GM12878 (cell line): ENCODE measurements at regions not wholly inside any gene's neighbourhood (a gene's known extent, or its start where the extent isn't known, plus 50 kb on each side); places are given as distances from the start of the nearest gene placed in this dataset.

ENCODE experiments used
- ATAC-seq: fragments of 200-7000 bp; cut with Tn5 transposase; 3 replicates; pipeline ENCODE4 v1.9.1; 2020; ENCODE audit warnings: mild to moderate bottlenecking, moderate library complexity
- BruUV-seq: library from RNA; stranded (reverse); fragments of 400-500 nt; replicated peaks from 2 replicates; lab custom pipeline; 2021; lab: Mats Ljungman, UMichigan
- CTCF ChIA-PET: fragments of 300-600 bp; sonication (Branson Sonifier 250); formaldehyde crosslinking; extraction: SDS; loops from one replicate; lab custom pipeline; 2021; ENCODE audit warnings: inconsistent platforms; lab: Yijun Ruan, JAX
- POLR2A ChIA-PET: fragments of 350-600 bp; formaldehyde crosslinking; extraction: SDS; loops from one replicate; lab custom pipeline; 2021; ENCODE audit warnings: inconsistent platforms; lab: Charles Lee
- RAD21 ChIA-PET: fragments of 300-600 bp; sonication (Branson Sonifier 250); formaldehyde crosslinking; loops from one replicate; lab custom pipeline; 2023; ENCODE audit warnings: antibody characterized with exemption; ENCODE audit not compliant: unreplicated experiment; lab: Charles Lee
- SMC1A ChIA-PET: fragments of 300-600 bp; sonication (Branson Sonifier 250); formaldehyde crosslinking; loops from one replicate; lab custom pipeline; 2023; ENCODE audit not compliant: unreplicated experiment, uncharacterized antibody; lab: Charles Lee
- DNase-seq: peaks from one replicate; pipeline ENCODE4 v3.0.0-alpha.2; 2011; ENCODE audit warnings: low read depth, low spot score
- FAIRE-seq: peaks from 3 replicates; lab custom pipeline; 2011; peaks lifted over from hg19 to GRCh38; lab: Jason Lieb, UNC
- H2AFZ ChIP-seq: 2 replicates; pipeline ENCODE4 v1.6.0; 2011; ENCODE audit warnings: low read depth, low read length, control low read depth; ENCODE audit not compliant: control insufficient read depth
- H3K27ac ChIP-seq: 2 replicates; pipeline ENCODE4 v1.5.1; 2011; ENCODE audit warnings: control low read depth; ENCODE audit not compliant: control insufficient read depth, insufficient read depth
- H3K27me3 ChIP-seq, 2 experiments: replicated peaks in 1 of 2; 2 replicates each; pipeline versions ENCODE4 v1.6.0 to v1.6.1; 2011; ENCODE audit warnings: low read length in 1 of 2; ENCODE audit not compliant: control insufficient read depth in 2 of 2, insufficient read depth in 2 of 2
- H3K36me3 ChIP-seq, 2 experiments: 2 replicates each; pipeline ENCODE4 v1.5.1; 2011; ENCODE audit warnings: low read length in 1 of 2; ENCODE audit not compliant: control insufficient read depth in 2 of 2, insufficient read depth in 2 of 2
- H3K4me1 ChIP-seq: 2 replicates; pipeline ENCODE4 v1.6.1; 2011; ENCODE audit warnings: mild to moderate bottlenecking, low read length, moderate library complexity, mixed read lengths; ENCODE audit not compliant: control insufficient read depth, insufficient read depth
- H3K4me2 ChIP-seq: 2 replicates; pipeline ENCODE4 v1.6.0; 2011; ENCODE audit warnings: control low read depth; ENCODE audit not compliant: control insufficient read depth, insufficient read depth
- H3K4me3 ChIP-seq: fragments of 200-600 bp; sonication (generic); 2 replicates; pipeline ENCODE4 v1.5.1; 2016
- H3K79me2 ChIP-seq: 2 replicates; pipeline ENCODE4 v1.6.0; 2011; ENCODE audit warnings: low read length; ENCODE audit not compliant: control insufficient read depth, insufficient read depth
- H3K9ac ChIP-seq: 2 replicates; pipeline ENCODE4 v1.8.0; 2011; ENCODE audit warnings: low read length, control low read depth, mixed read lengths; ENCODE audit not compliant: control insufficient read depth, insufficient read depth
- H3K9me3 ChIP-seq: replicated peaks from 3 replicates; pipeline ENCODE4 v1.5.1; 2011; ENCODE audit warnings: mild to moderate bottlenecking, low read length; ENCODE audit not compliant: control insufficient read depth, insufficient read depth
- H4K20me1 ChIP-seq: 2 replicates; pipeline ENCODE4 v1.6.0; 2011; ENCODE audit not compliant: control insufficient read depth, insufficient read depth
- CEBPB ChIP-seq, 2 experiments: fragments of 150-350 bp in 1 of 2; IDR thresholded peaks; 2 replicates each; pipeline ENCODE4 v1.6.1; 2012 to 2014; ENCODE audit warnings: low read depth in 2 of 2, low read length in 2 of 2, borderline replicate concordance in 1 of 2, inconsistent platforms in 1 of 2
- JUNB ChIP-seq: IDR thresholded peaks from 2 replicates; pipeline ENCODE4 v1.6.1; 2016; ENCODE audit warnings: antibody characterized with exemption, mild to moderate bottlenecking
- MXI1 ChIP-seq: fragments of 150-350 bp; IDR thresholded peaks from 2 replicates; pipeline ENCODE4 v1.6.1; 2011; ENCODE audit warnings: low read depth, mild to moderate bottlenecking, inconsistent platforms, low read length, improper control_type of control experiment
- SMAD1 ChIP-seq: fragments of 450-650 bp; IDR thresholded peaks from 2 replicates; pipeline ENCODE4 v1.6.1; 2018; ENCODE audit warnings: mild to moderate bottlenecking, low read depth; ENCODE audit not compliant: partially characterized antibody
- SMARCA5 ChIP-seq: fragments of 450-650 bp; IDR thresholded peaks from 2 replicates; pipeline ENCODE4 v1.6.1; 2017; ENCODE audit warnings: mild to moderate bottlenecking
- ZSCAN29 ChIP-seq: fragments of 450-650 bp; IDR thresholded peaks from 2 replicates; pipeline ENCODE4 v1.6.1; 2017; ENCODE audit warnings: mild to moderate bottlenecking, moderate library complexity
- WGBS: methylation state at CpG from one replicate; pipeline ENCODE4 v1.1.6; 2016; ENCODE audit warnings: low lambda C conversion rate; ENCODE audit not compliant: insufficient replicate concordance, insufficient coverage; ENCODE audit errors: missing lambda C conversion rate; 5-methylcytosine and 5-hydroxymethylcytosine counted together
- in situ Hi-C: fragments of 300-500 bp; cut with MboI; formaldehyde crosslinking; loops from 9 replicates; pipeline ENCODE4 v1.14.3; 2018; ENCODE audit warnings: mixed read lengths
- intact Hi-C: fragments of 100-400 bp; cut with micrococcal nuclease; formaldehyde crosslinking; loops from one replicate; pipeline ENCODE4 v1.14.2; 2022; ENCODE audit not compliant: unreplicated experiment
- TF ChIP-seq, protein P1 (sequence below): fragments of 450-650 bp; IDR thresholded peaks from 2 replicates; pipeline ENCODE4 v1.6.1; 2017; ENCODE audit warnings: mild to moderate bottlenecking, moderate library complexity
- TF ChIP-seq, protein P2 (sequence below): fragments of 450-650 bp; IDR thresholded peaks from 2 replicates; pipeline ENCODE4 v1.6.1; 2018; ENCODE audit warnings: mild to moderate bottlenecking, low read depth, moderate library complexity; ENCODE audit not compliant: partially characterized antibody

DNA sequence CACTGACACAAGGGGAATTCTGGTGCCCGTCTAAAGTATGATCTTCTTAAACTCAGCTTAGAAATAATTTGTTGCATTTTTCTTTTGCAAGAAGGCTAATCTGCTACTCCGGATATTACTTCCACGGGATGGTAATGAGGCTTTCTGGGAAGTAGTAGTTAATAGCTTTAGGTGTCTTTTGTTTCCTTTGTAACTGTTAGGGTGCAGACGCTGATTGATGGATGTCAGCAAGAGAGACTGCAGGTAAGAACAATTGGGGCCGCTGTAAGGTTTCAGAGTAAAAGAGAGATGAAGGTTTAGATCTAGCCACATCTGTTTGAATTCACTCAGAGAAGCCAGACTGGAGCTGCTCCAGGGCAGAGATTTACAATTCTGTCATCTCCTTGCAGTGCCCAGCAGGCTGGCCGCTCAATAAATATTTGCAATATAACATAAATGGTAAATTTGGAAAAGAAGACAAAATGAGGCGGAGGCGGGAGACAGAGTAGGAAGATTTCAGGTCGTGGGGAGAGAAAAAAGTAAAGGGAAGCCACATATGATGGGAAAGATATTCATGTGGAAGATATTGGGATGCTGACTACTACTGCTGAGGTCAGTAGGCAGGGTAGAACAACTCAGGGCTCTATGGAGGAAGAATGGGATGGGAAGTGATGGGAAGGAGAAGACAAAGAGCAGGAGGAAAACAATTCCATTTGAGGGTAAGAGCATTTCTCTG is 320.5 kb downstream of the AASDHPPT start:
- in situ Hi-C loops (no loop called here), intact Hi-C loops (no loop called here)
- no peaks in the 10 kb centered on the region for H3K4me1 ChIP-seq
- WGBS, result 43% methylated on average over 9 of the region's 9 CpGs
- H3K4me3 ChIP-seq, result no peak overlapping the region
- ChIA-PET CTCF (no interaction called here), SMC1A (no interaction called here), RAD21 (no interaction called here), POLR2A (no interaction called here)
- H4K20me1 ChIP-seq, result no peaks in the 10 kb centered on the region
- no peak overlapping the region for H3K9ac ChIP-seq
- TF ChIP-seq ZSCAN29 (no peak), JUNB (no peak), SMARCA5 (no peak), MXI1 (no peak), SMAD1 (no peak), CEBPB (IDR thresholded peaks at IDR 0.05; ENCODE audit: borderline replicate concordance in 1 of 2, low read depth in 2 of 2, low read length in 2 of 2) (no peak)
- TF ChIP-seq, protein P1, sequence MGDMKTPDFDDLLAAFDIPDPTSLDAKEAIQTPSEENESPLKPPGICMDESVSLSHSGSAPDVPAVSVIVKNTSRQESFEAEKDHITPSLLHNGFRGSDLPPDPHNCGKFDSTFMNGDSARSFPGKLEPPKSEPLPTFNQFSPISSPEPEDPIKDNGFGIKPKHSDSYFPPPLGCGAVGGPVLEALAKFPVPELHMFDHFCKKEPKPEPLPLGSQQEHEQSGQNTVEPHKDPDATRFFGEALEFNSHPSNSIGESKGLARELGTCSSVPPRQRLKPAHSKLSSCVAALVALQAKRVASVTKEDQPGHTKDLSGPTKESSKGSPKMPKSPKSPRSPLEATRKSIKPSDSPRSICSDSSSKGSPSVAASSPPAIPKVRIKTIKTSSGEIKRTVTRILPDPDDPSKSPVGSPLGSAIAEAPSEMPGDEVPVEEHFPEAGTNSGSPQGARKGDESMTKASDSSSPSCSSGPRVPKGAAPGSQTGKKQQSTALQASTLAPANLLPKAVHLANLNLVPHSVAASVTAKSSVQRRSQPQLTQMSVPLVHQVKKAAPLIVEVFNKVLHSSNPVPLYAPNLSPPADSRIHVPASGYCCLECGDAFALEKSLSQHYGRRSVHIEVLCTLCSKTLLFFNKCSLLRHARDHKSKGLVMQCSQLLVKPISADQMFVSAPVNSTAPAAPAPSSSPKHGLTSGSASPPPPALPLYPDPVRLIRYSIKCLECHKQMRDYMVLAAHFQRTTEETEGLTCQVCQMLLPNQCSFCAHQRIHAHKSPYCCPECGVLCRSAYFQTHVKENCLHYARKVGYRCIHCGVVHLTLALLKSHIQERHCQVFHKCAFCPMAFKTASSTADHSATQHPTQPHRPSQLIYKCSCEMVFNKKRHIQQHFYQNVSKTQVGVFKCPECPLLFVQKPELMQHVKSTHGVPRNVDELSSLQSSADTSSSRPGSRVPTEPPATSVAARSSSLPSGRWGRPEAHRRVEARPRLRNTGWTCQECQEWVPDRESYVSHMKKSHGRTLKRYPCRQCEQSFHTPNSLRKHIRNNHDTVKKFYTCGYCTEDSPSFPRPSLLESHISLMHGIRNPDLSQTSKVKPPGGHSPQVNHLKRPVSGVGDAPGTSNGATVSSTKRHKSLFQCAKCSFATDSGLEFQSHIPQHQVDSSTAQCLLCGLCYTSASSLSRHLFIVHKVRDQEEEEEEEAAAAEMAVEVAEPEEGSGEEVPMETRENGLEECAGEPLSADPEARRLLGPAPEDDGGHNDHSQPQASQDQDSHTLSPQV, result no peak
- TF ChIP-seq, protein P2, sequence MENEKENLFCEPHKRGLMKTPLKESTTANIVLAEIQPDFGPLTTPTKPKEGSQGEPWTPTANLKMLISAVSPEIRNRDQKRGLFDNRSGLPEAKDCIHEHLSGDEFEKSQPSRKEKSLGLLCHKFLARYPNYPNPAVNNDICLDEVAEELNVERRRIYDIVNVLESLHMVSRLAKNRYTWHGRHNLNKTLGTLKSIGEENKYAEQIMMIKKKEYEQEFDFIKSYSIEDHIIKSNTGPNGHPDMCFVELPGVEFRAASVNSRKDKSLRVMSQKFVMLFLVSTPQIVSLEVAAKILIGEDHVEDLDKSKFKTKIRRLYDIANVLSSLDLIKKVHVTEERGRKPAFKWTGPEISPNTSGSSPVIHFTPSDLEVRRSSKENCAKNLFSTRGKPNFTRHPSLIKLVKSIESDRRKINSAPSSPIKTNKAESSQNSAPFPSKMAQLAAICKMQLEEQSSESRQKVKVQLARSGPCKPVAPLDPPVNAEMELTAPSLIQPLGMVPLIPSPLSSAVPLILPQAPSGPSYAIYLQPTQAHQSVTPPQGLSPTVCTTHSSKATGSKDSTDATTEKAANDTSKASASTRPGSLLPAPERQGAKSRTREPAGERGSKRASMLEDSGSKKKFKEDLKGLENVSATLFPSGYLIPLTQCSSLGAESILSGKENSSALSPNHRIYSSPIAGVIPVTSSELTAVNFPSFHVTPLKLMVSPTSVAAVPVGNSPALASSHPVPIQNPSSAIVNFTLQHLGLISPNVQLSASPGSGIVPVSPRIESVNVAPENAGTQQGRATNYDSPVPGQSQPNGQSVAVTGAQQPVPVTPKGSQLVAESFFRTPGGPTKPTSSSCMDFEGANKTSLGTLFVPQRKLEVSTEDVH, result no peak
- H3K79me2 ChIP-seq, result no peaks in the 10 kb centered on the region
- H3K4me2 ChIP-seq, result no peak overlapping the region
- ATAC-seq (no peak), FAIRE-seq (no peak), DNase-seq (no peak)
- H2AFZ ChIP-seq, result no peak overlapping the region
- no peaks in the 10 kb centered on the region for H3K36me3 ChIP-seq
- H3K27me3 ChIP-seq, result no peaks in the 10 kb centered on the region
- no peaks in the 10 kb centered on the region for H3K9me3 ChIP-seq
- no peak overlapping the region for H3K27ac ChIP-seq
- no TSS peak for BruUV-seq
